ENCODE measurements at regions not wholly inside any gene's neighbourhood (a gene's known extent, or its start where the extent isn't known, plus 50 kb on each side); places are given as distances from the start of the nearest gene placed in this dataset.

DNA sequence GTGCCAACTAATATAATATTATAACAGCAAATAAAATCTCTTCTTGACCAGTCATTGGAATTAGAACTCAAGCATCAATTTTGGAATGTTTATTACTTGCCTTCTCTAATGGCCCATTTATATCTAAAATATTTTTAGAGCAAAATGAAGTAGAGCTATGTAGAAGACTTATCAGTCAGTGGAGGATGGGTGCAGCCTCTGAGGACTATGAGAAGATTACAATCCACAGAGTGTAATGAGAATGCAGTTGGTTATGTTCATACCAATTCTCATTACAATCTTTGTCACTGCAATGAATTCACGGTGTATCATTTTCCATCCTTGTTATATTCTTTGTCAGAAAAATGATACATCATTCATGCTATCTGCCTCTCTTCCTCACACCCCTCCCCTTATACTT, 878.1 kb downstream of the CENPC start:
- no peak for DNase-seq

DNA sequence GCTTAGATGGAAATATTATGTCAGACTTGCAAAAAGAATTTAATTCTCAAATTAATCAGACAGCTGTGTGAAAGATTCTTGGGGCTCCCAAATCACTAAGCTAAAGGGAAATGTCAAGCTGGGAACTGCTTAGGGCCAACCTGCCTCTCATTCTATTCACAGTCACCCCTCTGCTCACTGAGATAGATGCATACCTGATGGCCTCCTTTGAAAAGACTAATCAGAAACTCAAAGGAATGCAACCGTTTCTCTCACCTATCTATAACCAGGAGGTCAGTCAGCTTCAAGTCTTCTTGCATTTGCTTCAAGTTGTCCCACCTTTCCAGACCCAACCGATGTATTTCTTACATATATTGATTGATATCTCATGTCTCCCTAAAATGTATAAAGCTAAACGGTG, 882.7 kb downstream of the CENPC start:
- no peak for DNase-seq

DNA sequence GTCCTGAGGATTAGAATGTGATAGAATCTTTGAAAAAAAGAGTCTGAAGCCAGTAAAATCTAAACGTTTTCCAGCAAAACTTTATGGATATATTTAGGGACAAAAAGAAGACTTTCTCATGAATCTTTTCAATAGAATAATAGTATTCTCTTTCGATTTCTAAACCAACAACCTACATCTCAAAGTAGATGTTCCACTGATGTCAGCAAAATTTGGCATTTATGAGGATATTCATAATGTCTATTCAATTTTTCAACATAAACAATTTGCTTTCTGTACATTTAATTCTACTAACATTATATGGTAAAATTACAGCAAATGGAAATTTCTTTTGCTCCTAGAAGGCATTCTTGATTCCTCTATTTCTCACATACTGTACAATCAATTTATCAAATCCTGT, 886.5 kb downstream of the CENPC start:
- DNase-seq: no peak

DNA sequence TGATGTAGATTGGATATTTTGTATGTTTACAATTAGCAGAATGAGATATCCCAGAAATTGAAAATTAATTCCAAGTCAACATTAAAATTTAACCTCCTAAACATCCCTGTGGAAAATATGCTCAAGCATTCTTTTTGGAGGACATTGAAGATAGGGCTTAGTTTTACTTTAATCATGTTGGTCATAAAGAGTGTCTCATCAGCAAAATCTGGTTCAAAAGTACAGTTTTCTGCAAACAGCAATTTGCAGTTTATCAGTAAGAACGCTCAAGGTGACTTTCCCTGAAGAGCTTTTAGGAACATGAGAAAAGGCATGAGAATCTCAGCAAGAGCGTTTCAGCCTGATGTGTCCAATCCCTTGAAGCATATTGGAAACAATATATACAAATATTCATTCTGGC, 889.8 kb downstream of the CENPC start:
- DNase-seq: no peak

DNA sequence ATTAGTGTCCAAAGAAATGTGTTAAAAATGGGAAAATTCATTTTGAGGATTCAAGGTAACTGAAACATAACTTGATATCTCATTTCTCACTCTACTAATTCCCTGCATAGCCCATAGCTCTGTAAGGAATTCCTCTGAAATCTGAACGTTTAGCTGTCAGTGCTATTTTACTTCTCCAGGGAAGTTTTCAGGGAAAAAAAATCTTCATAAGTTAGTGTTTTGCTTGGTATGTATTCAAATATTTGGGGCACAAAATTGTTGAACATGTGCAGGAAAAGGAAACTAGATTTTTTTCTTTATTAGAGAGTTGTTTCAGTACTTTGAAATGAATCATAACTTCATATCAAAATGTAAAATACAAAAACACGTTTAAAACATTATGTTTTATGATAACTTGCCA, 891.4 kb downstream of the CENPC start:
- no peak for DNase-seq

DNA sequence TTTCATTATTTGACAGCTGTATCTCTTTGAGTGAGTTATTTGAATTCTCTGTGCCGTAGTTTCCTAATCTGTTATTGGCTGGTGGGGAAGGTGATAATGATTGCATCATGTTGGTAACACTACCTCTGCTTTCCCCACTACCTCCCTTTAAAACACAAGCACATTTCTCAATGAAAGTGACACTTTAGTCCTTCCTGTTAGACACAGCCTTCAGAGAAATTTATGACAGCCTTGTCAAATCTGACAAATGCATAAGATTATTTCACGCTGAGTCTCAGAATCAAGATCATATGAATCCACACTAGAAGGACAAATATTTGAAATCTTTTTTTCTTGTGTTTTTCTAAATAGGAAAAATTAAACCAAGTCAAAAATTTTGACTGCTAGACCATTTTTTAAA, 896.1 kb downstream of the CENPC start:
- no peak for DNase-seq

DNA sequence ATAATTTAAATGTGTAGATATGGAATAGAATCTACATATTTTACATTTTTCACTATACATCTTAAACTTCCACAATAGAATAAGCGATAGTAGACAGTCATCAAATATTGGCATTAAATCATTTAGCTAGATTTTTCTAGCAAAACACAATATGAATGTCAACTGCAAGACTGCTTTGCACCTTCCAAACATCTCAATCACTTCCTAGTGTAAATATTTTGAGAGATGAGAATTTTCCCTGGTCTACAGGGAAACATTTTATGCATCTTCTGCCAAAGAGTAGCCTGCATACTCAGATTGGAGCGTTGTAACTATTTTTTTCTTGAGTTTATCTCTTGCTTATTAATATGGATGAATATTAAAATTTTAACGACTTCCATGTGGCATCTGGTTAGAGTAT, 897.4 kb downstream of the CENPC start:
- no peak for DNase-seq

DNA sequence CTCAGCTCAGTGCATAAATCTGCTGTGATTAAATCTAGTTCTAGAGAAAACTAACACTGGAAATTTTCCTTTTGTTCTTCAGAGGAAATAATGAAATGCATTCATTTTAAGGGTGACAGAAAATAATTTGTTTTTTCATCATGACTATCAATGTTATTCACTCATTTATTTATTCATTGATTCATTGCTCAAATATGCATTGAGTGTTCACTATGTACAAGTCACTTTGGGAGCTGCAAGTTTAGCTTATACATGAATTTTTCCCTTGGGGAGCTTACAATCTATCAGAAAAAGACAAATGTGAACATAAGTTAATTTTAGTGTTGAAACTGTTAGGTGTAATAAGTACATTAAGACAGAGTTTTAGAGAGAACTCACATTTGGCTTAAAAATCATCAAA, 897.8 kb downstream of the CENPC start:
- no peak for DNase-seq

DNA sequence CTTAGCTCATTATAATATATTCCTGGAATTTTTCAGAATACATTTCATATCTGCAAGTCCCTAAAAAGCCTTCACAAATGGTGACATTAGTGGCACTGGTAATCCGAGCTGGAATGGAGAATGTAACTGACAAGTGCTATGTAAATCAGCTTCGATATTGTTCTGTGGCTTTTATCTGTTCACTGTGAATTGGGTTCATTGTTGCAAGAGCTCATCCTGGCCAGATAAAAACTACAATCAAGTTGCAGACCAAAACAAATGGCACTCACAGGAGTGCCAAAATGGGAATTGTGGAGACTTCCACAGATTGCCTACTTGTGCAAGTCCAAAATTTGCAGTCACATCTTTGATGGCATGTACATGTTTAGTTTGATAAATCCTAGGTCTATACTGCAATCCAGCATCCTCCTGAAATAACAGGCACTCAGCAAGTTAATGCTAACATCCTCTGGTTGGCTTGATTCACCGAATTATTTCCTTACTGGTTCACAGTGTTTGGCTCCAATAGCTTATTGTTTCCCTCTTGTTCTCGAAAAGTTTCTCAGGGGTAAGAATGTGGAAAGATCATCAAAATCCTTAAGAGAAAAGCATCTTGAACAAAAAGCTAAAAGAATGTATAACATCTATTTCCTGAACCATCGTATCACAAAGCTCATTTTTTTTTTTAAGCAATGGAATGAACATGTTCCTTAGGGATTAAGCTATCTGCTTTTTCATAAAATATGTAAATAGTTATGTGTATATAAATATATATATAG, 904.9 kb downstream of the CENPC start:
- no peak for DNase-seq

DNA sequence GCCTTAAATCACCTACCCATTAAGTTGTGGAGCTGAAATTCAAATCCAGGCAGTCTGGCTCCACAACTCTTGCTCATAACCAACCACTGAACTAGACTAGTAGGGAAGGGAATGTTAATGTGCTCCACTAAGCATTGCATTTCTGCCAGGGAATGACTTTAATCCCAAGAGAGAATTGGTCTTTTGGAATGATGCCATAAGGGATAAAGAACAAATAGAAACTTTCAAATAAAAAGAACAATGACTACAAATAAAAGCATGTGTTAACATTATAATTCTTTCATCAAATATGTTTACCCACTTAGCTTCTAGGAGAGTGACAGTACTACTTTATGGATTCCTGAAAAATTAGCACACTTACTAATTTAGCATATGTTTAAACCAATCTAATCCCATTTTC, 905.9 kb downstream of the CENPC start:
- DNase-seq: no peak

DNA sequence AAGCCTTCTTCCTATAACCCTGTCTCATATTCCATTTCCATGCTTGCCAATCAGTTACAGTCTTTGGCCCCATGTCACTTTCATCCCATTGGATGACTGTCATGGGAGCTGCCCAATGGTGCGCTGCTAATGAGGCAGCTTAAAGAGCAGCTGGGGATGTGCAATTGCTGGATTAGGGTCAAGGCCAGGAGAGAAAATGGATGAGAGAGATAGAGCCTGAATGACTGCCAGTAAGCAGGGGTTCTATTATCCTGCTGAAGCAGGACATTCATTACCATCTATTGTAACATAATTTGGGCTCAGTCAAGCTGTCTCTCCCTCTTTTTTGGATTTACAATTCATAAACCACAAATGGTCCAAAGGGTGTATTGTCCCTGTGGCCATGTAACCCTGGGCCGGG, 909.0 kb downstream of the CENPC start:
- no peak for DNase-seq

DNA sequence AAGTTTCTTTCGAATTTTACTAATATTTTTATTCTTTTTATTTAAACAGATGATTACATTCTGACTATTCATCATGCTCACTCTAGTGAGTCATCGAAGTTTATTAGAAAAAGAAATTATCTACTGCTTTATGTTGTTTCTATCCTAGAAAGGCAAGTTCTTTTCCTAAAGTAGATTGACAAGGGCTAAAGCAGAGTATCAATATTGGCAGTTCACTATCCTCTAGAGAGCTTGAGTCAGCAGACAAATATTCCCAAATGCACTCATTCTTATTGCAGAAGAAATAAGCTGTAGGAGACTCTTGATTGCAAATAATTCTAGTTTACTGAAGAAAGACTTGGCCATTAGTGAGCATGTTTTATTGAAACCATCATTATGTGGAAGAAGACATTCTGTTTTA, 911.8 kb downstream of the CENPC start:
- DNase-seq: no peak

DNA sequence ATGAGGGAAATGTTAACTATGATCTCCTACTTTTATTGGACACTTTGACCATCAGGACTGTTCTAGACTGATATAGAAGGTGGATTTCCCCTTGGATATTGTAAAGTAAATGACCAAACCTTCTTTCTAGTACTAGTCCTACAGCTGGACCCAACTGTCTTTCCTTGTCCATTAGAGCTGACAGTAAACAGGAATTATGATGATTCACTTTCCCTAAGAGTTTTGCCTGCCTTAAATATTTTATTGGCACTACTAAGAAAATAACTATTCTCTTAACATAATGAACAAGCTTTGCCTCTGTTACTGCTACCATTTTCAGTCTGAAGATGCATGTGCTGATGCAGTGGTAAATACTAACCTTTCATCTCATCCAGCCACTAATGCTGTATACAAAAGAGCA, 915.4 kb downstream of the CENPC start:
- no peak for DNase-seq

DNA sequence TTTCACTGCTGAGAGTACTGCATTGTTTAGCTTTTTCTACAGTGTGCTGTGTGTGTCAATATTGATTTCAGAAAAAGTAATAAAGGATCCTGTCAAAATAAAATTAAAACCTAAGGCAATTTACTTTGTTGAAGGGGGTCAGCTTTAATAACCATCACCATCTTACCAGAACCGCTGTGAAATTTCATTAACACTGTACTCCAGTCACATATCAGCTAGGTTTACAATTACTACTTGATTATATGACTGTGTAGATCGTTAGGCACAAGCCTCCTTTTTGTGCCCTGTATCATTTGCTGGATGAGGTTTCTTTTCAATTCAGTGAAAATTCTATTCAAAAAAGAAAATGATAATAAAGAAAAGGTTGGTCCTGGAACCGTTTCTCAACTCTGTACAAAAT, 917.2 kb downstream of the CENPC start:
- DNase-seq: no peak

DNA sequence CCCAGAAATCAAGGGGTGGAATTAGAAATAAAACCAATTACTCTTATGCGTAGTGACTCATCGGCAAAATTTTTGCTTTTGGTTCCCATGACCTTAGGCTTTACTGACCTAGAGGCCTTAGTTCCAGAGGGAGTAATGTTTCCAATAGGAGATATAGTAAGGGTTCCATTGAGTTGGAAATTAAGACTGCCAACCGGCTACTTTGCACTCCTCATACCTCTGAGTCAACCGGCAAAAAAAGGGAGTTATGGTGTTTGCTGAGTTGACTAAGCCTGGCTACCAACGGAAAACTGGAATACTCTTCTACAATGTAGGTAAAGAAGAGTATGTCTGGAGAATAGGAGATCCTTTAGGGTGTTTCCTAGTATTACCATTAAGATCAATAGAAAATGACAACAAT, 919.8 kb downstream of the CENPC start:
- DNase-seq: no peak

DNA sequence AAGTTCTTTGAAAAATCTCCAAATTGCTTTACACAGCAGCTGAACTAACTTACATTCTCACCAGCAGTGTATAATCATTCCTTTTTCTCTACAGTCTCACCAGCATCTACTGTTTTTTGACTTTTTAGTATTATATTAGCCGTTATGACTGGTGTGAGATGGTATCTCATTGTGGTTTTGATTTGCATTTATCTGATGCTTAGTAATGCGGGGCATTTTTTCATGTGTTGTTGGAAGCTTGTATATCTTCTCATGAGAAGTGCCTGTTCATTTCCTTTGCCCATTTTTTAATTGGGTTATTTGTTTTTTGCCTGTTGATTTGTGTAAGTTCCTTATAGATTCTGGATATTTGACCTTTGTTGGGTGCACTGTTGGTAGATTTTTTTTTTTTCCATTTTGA, 931.7 kb downstream of the CENPC start:
- DNase-seq: no peak

DNA sequence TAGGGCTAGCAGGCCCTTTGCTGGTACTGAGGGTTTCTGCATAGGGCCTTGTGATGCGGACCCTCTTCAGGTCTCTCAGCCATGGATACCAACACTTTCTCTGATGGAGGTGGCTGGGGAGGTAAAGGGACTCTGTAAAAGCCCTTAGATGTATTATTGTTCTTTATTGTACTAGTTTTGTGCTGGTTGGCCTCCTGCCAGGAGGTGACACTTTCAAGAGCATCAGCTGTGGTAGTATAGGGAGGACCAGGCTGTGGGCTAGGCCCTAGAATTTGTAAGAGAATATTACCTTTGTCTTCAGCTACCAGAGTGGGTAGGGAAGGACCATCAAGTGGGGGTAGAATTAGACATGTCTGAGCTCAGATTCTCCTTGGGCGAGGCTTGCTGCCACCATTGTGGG, 936.3 kb downstream of the CENPC start:
- no peak for DNase-seq

DNA sequence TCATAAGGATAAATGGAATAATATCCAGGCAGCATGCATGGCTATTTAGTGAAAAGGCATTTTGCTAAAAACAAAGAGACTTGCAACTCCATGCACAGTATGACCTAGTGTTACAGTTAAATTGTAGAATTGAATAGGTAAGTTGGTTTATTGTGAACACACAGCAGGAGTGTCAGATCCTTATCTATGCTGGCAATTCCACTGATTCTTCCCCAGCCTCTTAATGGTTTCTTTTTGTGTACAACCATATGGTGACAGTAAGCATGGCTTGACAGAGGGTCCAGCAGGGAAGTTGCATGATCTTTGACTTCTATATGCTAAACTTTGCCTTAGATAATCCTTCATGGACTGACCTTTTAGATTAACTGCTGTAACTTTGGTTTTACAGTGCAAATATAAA, 936.6 kb upstream of the EPHA5 start:
- no peak for DNase-seq

DNA sequence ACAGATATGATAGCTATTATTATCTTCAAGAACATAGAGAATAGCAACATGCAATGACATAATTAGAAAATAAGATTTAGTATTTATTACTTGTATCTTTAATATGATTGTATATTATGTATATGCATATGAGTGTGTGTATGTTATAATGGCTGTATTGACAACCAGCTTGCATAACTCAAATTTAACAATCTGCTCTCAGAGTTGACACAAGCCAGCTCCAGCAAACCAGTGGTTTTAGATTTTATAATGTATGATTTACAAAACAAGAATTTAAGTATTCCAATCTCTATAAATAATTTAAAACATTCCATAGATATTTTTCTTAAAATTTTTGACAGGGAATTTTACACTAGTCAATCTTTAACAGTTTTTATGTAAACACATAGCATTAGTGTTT, 935.9 kb upstream of the EPHA5 start:
- DNase-seq: no peak

DNA sequence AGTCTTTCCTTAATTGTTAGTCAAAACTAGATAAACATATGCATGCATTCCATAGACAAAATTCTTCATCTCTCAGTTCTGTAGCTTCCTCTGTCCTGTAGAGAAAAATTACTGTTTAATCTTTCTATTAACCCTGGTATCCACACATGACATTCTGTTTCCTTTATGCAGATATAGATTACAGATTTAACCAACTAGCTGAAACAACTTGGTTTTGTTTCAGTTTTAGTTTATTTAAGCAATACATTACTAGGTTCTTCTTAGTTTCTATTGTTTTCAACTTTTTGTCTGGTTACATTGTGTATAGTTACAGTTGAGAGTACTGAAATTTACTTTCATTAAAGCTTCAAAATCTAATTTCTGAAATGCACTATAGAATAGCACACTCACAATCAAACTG, 933.9 kb upstream of the EPHA5 start:
- no peak for DNase-seq

DNA sequence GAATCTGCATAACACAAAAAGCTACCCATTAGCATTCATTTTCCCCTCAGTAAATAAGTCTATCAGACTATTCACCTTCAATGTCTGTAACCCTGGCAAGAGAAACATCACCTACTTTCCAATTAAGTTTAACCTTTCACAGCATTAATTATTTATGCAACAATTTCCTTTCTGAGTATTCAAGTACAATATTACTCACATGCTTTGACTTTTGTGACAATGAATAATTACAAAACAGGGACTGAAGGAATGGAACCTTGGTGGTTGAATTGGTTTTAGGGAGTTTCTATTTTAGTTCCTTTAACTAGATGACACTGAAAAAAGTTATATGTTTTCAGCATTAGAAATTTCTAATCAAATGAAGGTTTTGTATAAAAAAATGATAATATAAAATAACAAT, 932.3 kb upstream of the EPHA5 start:
- DNase-seq: no peak

DNA sequence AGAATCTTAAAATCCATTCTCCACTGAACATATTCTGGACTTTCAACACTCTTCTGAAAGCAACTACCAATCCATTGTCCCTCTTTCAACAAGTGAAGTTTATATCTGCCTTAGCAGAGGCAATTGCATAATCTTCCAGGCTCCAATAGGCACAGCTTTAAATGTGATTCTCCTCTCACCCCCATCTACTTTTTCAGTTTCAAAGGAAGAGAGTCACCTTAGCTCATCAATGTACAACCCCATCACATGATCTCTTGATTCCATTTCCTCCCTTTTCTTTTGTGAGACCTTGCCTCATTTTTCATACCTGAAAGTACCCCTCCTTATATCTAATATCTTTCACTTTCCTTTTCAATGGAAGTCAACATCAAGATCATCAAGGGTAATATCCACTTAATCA, 921.7 kb upstream of the EPHA5 start:
- DNase-seq: no peak

DNA sequence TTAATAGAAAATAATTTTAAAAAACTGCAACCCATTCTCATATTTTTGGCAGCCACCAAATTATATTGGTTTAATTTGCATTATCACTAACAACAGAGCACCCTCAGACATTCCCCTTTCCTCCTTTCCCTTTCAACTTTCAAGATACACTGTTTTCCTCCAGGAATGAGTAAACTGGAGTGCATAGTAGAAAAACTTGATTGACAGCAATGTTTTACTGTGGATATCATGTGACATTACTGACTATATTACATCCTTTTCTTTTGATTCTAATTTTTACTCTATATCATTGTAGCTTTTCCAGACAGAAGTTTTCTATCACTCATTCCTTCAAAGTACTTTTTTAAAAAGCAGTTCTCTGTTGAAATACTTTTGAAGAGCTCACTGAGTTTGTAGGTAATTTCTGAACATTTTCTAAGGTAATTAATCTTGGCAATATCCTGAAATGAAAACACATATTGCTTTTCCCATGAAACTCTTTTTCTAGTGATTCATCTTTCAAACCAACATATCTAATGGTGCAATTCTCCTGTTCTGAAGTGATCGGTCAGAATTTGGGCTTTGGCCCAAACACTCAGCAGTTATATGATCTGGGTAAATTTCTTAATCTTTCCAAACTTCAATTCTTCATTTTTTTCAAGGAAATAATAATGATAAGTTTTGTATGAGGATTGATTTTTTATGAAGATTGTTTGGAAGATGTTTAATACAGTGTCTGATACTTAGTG, 920.4 kb upstream of the EPHA5 start:
- no peak for DNase-seq

DNA sequence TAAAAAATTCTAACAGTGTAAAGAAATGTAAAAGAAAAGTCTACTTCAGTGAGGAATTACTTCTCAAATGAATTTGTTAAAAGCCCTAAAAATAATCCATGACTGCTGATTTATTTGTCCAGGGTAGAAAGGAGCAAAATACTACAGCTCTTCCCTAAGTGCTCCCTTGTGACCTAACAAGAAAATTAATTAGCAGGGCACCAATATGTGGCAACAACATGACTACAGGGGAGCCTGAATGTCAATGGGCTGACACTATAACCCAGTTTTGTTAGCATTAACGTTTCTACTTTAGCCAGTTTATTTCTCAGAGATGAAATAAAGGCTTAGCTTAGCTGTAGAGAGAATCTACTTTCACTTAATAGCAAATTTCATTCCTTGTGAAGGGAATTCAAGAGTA, 918.9 kb upstream of the EPHA5 start:
- no peak for DNase-seq

DNA sequence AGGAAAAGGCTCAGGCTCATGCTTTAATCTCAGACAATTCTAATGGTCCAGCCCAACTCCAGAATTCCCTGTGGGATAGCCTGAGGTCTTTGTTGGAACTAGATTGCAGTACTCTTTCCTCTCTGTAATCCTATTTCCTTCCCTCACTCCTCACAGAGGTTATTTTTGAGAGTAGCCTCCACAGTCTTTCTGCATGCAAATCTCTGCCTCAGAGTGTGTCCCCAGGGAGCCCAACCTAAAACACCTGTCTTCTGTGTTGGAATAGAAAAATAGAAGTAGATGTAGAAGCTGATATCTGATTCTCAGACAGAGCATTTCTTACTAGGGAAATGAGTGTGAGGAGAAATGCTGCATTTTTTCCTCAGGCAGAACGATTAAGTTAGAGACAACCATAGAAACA, 915.5 kb upstream of the EPHA5 start:
- no peak for DNase-seq
